ENCODE measurements at regions not wholly inside any gene's neighbourhood (a gene's known extent, or its start where the extent isn't known, plus 50 kb on each side); places are given as distances from the start of the nearest gene placed in this dataset.

GRCh38 chrX:78496483-78496882 is 162.6 kb downstream of the RTL3 start:
- Histone ChIP-seq H3K27ac (no peak overlapping the region), H3K27me3 (no peaks in the 10 kb centered on the region), H3K9me3 (no peaks in the 10 kb centered on the region), H3K36me3 (no peaks in the 10 kb centered on the region), H3K4me3 (replicated peaks in 1 of 3) (no peak overlapping the region), H3K4me1 (no peaks in the 10 kb centered on the region)
- TF ChIP-seq POLR2A (IDR thresholded peaks at IDR 0.05): no peak
- TF ChIP-seq CTCF (IDR thresholded peaks at IDR 0.05): no peak
- WGBS, 2 donors: 87 to 92% methylated on average over 2 of the region's 2 CpGs
- intact Hi-C loops (cut with DNase I): no loop called here
- no peak for DNase-seq

GRCh38 chrX:78493180-78493579 is 165.8 kb upstream of the CYSLTR1 start:
- no peak overlapping the region for H3K4me3 ChIP-seq (replicated peaks in 1 of 3)
- intact Hi-C loops (cut with DNase I): no loop called here
- 81 to 91% methylated on average over 2 of the region's 2 CpGs for WGBS, 2 donors
- TF ChIP-seq CTCF (IDR thresholded peaks at IDR 0.05) (no peak), POLR2A (IDR thresholded peaks at IDR 0.05) (no peak)
- H3K4me1 ChIP-seq: no peaks in the 10 kb centered on the region
- no peak overlapping the region for H3K27ac ChIP-seq
- no peaks in the 10 kb centered on the region for H3K36me3 ChIP-seq
- H3K9me3 ChIP-seq: no peaks in the 10 kb centered on the region
- DNase-seq: no peak
- H3K27me3 ChIP-seq: no peaks in the 10 kb centered on the region

GRCh38 chrX:78476701-78477100 is 149.3 kb upstream of the CYSLTR1 start:
- no peak for DNase-seq
- no peak overlapping the region for H3K27ac ChIP-seq
- H3K9me3 ChIP-seq: no peaks in the 10 kb centered on the region
- no peaks in the 10 kb centered on the region for H3K36me3 ChIP-seq
- no peak overlapping the region for H3K4me3 ChIP-seq (replicated peaks in 1 of 3)
- 30 to 33% methylated on average over 2 of the region's 2 CpGs for WGBS, 2 donors
- H3K4me1 ChIP-seq: no peaks in the 10 kb centered on the region
- TF ChIP-seq POLR2A (IDR thresholded peaks at IDR 0.05): no peak
- TF ChIP-seq CTCF (IDR thresholded peaks at IDR 0.05): no peak
- intact Hi-C loops (cut with DNase I): no loop called here
- no peaks in the 10 kb centered on the region for H3K27me3 ChIP-seq

GRCh38 chrX:78456909-78457308 is 129.5 kb upstream of the CYSLTR1 start:
- Histone ChIP-seq H3K4me1 (no peaks in the 10 kb centered on the region), H3K9me3 (no peaks in the 10 kb centered on the region), H3K27me3 (no peaks in the 10 kb centered on the region), H3K27ac (no peak overlapping the region), H3K4me3 (replicated peaks in 1 of 3) (no peak overlapping the region), H3K36me3 (no peaks in the 10 kb centered on the region)
- intact Hi-C loops (cut with DNase I): no loop called here
- no peak for DNase-seq
- no peak for TF ChIP-seq CTCF (IDR thresholded peaks at IDR 0.05)
- TF ChIP-seq POLR2A (IDR thresholded peaks at IDR 0.05): no peak
- 86 to 90% methylated on average over 1 of the region's 1 CpG for WGBS, 2 donors

- no peak overlapping the region for H3K4me3 ChIP-seq (replicated peaks in 1 of 3)
- no peak overlapping the region for H3K27ac ChIP-seq
- no peaks in the 10 kb centered on the region for H3K4me1 ChIP-seq
- 75 to 78% methylated on average over 4 of the region's 4 CpGs for WGBS, 2 donors
- no peaks in the 10 kb centered on the region for H3K9me3 ChIP-seq
- DNase-seq: no peak
- intact Hi-C loops (cut with DNase I): no loop called here
- no peak for TF ChIP-seq POLR2A (IDR thresholded peaks at IDR 0.05)
- no peak for TF ChIP-seq CTCF (IDR thresholded peaks at IDR 0.05)
- H3K27me3 ChIP-seq: no peaks in the 10 kb centered on the region
- H3K36me3 ChIP-seq: no peaks in the 10 kb centered on the region
Measured at GRCh38 chrX:78455901-78456300, 128.5 kb upstream of the CYSLTR1 start.

Measured in thyroid gland (tissue), 4 donors.